COLO829 (cell line): ENCODE measurements at regions not wholly inside any gene's neighbourhood (a gene's known extent, or its start where the extent isn't known, plus 50 kb on each side); places are given as distances from the start of the nearest gene placed in this dataset.

Experiments
- DNase-seq: peaks from one replicate; pipeline ENCODE4 v3.0.0; 2012; ENCODE audit warnings: low spot score

DNA sequence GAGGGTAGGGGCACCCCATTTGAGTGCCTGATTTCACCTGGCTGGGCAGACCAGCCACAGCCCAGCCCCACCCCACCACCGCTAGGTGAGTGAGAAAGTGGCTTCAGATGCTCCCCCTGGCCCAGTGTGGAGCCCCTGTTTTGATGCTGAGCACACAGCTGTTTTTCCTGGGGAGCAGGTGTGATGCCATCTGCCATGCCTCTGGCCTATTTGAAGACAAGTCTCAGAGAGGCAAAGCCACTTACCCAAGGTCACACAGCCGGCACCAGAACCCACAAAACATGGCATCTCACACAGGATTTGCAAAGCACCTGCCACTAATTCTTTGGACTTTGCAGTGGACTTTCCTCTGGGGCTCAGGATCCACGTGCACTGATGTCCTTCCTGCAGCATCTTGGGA, 131.3 kb downstream of the INHBB start:
- DNase-seq, result no peak

DNA sequence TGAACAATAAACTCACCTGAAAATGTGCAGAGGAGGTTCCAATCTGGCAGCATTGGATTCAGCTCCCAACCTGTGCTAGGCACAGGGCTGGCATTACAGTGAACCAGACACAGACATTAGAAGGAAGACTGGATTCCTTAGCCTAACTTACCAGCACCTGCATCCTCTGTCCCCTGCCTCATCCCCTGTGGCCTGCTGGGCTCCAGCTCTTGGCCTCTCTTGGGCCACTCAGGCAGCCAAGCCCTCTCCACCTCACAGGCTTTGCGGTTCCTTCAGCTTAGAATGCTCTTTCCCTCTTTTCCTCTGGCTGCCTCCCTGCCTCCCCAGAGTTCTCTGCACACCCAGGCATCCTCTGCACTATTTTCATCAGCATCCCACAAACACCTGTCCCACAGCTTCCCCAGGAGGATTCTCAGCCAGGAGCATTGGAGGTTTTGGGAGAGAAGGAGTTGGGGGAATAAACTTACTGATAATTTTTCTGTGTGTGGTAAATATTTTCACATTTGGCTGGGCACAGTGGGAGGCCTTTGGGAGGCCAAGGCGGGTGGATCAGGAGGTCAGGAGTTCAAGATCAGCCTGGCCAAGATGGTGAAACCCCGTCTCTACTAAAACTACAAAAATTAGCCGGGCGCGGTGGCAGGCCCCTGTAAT, 132.0 kb downstream of the INHBB start:
- DNase-seq, result no peak

DNA sequence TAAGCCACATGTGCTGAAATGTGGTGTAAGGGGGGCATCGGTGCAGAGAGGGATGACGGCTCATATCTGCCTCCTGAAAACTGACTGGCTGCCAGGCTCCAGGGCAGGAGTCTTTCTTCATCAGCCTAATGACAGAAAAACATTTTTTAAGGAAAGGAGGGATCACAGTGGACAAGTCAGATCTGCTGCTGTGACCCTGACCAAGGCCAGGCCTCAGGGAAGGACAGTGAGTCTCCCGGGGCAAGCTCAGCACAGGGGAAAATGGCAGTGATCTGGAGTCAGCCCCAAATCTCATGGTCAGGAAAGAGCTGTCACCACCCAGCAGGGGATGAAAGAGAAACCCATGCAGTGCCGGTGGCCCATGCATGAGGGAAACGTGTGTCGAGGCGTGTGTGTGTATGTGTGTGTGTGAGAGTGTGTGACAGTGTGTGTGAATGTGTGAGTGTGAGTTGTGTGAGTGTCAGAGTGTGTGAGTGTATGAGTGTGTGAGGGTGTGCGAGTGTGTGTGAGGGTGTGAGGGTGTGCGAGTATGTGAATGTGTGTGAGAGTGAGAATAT, 134.5 kb downstream of the INHBB start:
- DNase-seq, result no peak

- DNase-seq, result no peak
These were observed 135.0 kb downstream of the INHBB start for GRCh38 chr2:120480903-120481445.

DNA sequence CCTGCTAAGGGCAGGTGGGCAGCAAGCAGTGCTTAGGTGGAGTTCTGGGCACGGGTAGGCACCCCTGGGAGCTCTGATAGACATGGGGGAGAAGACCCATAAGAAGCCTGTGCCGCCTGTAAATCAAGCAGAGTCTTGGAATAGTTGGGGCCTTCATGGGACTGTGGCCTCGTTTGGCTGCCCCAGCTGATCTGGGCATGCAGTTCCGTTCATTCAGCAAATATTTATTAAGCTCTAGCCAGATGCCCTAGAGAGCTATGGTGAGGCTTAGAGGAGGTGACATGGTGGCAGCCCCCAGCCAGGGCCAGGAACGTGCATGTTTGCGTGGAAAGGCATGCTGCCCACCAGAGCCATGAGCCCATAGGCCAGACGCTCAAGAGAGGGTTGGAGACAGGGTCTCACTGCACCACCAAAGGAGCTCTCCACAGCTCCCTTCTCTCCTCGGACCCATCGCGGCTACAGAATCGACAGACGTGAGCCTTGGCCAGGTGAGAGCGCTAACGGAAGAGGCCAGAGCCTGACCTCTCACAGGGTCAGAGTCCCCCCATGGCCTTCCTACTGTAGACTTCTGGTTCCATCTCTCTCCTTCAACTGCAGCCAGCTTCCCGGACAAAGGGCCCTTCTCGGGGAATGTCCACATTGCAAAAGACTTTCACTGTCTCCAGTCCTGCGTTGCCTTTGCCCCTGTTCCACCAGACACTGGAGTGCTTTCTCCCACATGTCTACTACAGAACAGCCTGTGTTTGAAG, 135.7 kb downstream of the INHBB start:
- no peak for DNase-seq

- DNase-seq, result no peak
These were observed 136.4 kb downstream of the INHBB start for GRCh38 chr2:120482334-120482733.

GRCh38 chr2:120483355-120483754, 137.4 kb downstream of the INHBB start:
- no peak for DNase-seq

- DNase-seq, result no peak
These were observed 139.2 kb downstream of the INHBB start for GRCh38 chr2:120485096-120485495.

DNA sequence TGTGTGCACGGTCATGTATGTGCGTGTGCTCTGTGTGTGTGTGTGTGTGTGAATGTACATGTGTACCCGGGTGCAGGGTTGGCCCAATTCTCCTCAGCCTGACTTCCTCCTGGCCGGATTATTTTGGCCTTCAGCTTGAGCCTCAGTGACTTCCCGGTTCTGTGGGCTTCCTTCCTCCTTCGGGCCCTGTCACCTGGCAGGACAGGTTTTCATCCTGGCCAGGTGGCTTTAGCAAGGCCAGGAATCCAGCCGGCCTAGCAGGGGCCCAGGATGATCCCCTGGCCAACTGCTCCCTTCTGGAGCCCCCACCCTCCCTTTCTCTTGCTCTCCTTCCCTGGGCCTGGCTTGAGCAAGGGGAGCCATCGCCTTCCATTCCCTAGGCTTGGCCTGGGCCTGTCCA, 140.5 kb downstream of the INHBB start:
- DNase-seq, result no peak

DNA sequence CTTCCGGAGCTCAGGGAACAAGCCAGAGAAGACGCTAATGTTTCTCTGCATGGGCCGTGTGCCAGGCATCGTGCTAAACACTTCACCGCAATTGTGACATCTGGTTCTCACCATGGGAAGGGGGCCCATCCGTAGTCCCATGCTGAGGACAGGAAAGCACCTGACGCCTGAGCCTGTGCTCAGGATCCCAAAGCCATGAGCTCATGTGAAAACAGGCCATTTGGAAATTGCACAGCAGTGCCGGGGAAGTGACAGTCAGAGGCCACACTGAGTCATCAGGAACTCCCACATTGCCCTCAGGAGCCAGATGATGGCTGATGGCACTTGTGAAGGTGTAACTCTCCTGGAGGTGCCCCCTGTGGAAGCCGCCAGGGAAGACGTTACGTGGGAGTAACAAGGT, 141.0 kb downstream of the INHBB start:
- DNase-seq, result no peak

- DNase-seq, result no peak
These were observed 142.6 kb downstream of the INHBB start for GRCh38 chr2:120488531-120488930.

DNA sequence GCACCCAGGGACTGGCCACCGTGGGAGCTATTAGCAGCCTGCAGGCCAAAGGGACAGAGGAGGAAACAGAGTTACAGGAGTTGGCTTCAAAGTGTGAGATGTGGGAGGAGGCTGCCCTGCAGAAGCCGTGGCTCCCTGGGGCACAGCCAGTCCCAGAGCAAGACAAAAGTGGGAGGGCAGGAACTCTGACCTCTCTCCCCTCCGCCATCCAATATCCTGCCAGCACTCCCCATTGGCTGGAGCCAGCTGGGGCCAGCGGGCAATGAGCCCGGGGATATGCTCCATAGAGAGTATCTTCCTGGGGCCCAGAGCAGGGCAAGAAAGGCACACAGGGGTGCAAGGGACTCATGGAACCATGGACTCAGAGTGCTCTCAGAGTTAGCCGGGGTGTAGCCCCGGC, 143.1 kb downstream of the INHBB start:
- no peak for DNase-seq

DNA sequence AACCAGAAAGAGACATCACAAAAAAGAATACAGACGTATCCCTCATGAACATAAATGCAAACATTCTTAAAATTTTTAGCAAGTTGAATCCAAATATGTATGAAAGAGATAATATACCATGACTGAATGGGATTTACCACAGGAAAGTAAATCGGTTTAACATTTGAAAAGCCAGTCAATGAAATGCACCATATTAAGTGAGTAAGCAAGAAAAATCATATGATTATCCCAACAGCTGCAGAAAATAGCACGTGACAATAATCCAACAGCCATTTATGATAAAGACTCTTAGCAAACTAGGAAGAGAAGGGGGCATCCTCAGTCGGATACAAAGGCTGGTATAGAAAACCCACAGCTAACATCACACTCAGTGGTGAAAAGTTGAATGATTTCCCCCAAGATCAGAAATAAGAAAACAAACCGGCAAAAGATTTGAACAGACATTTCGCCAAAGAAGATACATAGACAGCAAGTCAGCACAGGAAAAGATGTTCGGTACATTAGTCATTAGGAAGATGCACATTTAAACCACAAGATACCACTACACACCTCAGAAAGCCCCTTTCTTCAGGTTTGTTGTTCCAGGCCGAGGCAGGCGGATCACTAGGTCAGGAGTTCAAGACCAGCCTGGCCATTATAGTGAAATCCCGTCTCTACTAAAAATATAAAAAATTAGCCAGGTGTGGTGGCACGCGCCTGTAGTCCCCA, 144.3 kb downstream of the INHBB start:
- DNase-seq, result no peak

- no peak for DNase-seq
These were observed 145.2 kb downstream of the INHBB start for GRCh38 chr2:120491111-120491625.

- no peak for DNase-seq
These were observed 147.3 kb downstream of the INHBB start for GRCh38 chr2:120493231-120493630.

- no peak for DNase-seq
These were observed 148.5 kb downstream of the INHBB start for GRCh38 chr2:120494446-120494845.

DNA sequence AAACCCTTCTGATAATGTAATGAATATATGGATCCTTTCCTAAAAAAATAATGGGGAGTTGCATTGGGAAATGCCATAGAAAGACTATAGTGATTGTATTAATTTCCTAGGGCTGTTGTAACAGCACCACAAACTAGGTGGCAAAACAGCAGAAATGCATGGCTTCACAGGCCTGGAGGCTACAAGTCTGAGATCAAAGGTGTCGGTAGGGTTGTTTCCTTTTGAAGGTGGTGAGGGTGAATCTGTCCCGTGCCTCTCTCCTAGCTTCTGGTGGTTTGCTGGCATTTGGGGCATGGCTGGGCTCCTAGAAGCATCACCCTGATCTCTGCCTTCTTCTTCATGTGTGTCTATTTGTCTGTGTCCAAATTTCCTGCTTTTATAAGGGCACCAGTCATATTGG, 149.7 kb downstream of the INHBB start:
- DNase-seq, result no peak

GRCh38 chr2:120496235-120496634, 150.3 kb downstream of the INHBB start:
- DNase-seq, result no peak

DNA sequence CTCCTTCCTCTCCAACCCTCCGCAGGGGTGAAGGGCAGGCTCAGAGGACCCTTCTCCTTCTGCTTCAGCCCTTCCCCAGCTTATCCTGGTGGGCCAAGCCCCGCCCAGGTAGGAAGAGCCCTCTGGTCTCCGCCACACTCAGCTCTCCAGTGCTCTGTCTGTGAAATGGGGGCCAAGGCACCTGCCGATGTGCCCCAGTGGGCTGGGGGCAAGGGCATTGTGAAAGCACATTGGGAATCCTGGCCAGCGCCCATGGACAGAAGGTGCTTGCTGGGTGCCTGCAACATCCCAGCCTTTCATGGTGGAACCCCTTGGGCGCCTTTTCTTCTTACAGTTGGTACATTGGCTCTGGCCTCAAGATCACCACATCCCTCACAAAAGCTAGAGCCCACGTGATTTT, 150.8 kb downstream of the INHBB start:
- DNase-seq, result no peak

DNA sequence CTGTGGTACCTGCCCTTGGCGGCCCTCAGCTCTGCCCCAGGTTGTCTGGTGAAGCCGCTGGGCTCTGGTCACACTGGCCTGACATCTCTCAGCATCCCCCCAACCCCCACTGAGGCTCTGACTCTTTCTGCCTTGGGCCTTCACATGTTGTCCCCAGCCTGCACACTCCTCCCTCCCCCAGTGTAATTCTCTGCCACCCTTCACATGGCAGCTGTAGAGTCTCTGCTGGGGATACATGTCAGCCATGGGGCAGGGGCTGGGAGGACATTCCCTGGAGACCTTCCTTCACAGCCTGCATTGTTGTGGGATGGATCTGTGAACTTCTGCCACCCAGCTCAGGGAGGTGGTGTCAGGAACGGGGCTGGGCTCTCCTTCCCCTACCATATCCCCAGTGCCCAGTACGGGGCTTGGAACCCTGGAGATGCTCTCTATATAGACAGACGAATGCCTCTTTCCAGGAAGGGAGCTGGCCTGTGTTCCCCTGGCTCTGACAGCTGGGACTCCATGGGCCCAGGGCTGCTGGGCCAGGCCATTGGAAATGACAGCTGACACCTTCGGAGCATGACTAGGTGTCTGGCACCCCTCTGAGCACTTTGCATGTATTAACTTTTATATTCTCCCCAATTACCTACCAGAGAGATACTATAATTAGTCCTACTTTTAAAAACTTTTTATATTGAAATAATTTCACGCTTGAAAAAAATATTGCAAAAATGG, 151.5 kb downstream of the INHBB start:
- no peak for DNase-seq

DNA sequence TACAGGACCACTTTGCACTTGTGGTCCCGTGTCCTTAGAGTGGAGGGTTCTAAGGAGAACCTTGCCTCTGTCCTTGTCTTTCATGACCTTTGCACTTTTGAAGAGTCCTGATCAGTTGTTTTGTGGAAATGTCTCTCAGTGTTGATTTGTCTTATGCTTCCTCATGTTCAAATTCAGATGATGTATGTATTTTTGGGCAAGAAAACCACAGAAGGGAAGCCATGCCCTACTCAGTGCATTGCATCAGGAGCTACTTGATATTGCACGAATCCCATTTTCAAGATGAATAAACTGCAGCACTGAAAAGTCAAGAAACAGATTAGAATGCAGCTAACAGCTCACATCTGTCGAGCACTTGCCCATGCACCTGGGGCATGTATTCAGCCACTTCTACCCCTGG, 152.2 kb downstream of the INHBB start:
- no peak for DNase-seq
